Gastroesophageal sphincter (tissue), 3 donors: ENCODE measurements at regions not wholly inside any gene's neighbourhood (a gene's known extent, or its start where the extent isn't known, plus 50 kb on each side); places are given as distances from the start of the nearest gene placed in this dataset.

Experiments used
- EP300 ChIP-seq: sonication (generic); formaldehyde crosslinking; IDR thresholded peaks from one replicate; pipeline ENCODE4 v1.6.1; 2017; ENCODE audit warnings: antibody characterized with exemption, mild to moderate bottlenecking
- POLR2A ChIP-seq, 2 donors: fragments of 450-650 bp; IDR thresholded peaks; one replicate each; pipeline ENCODE4 v1.6.1; 2017; ENCODE audit warnings: antibody characterized with exemption in 2 of 2, mild to moderate bottlenecking in 2 of 2, moderate library complexity in 1 of 2
- TF ChIP-seq, protein P1 (sequence below), 4 experiments: fragments of 200-600 bp in 2 of 4; fragments of 450-650 bp in 2 of 4; sonication (generic) in 1 of 4; IDR thresholded peaks; one replicate each; pipeline ENCODE4 v1.5.1; 2017 to 2019; ENCODE audit warnings: antibody characterized with exemption in 4 of 4, mild to moderate bottlenecking in 2 of 4, moderate library complexity in 2 of 4

DNA sequence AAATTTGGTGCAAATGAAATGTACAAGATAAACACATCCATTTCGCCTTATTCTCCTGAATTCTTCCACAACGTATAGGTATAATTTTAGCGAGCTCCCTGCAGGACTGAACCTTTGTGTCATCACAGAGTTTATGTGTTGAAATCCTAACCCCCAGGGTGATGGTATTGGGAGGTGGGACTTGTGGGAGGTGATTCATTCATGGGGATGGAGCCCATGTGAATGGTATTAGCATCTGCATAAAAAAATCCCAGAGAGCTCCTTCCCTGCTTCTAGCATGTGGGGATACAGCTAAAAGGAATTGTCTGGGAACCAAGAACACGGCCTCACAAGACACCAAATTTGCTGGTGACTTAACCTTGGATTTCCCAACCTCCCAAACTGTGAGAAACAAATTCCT lies 741.4 kb upstream of the VSTM2A start:
- TF ChIP-seq, protein P1, sequence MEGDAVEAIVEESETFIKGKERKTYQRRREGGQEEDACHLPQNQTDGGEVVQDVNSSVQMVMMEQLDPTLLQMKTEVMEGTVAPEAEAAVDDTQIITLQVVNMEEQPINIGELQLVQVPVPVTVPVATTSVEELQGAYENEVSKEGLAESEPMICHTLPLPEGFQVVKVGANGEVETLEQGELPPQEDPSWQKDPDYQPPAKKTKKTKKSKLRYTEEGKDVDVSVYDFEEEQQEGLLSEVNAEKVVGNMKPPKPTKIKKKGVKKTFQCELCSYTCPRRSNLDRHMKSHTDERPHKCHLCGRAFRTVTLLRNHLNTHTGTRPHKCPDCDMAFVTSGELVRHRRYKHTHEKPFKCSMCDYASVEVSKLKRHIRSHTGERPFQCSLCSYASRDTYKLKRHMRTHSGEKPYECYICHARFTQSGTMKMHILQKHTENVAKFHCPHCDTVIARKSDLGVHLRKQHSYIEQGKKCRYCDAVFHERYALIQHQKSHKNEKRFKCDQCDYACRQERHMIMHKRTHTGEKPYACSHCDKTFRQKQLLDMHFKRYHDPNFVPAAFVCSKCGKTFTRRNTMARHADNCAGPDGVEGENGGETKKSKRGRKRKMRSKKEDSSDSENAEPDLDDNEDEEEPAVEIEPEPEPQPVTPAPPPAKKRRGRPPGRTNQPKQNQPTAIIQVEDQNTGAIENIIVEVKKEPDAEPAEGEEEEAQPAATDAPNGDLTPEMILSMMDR (IDR thresholded peaks at IDR 0.05), result no peak
- TF ChIP-seq POLR2A (IDR thresholded peaks at IDR 0.05) (no peak), EP300 (no peak)
